HEK293 (cell line): ENCODE measurements at regions not wholly inside any gene's neighbourhood (a gene's known extent, or its start where the extent isn't known, plus 50 kb on each side); places are given as distances from the start of the nearest gene placed in this dataset.

Experiments used
- CTCF ChIA-PET: fragments of 350-600 bp; formaldehyde crosslinking; extraction: SDS; loops from one replicate; lab custom pipeline; 2021; ENCODE audit warnings: antibody characterized with exemption; lab: Yijun Ruan, JAX
- POLR2A ChIA-PET: fragments of 300-600 bp; formaldehyde crosslinking; extraction: SDS; loops from one replicate; lab custom pipeline; 2020; ENCODE audit warnings: antibody characterized with exemption, inconsistent platforms; lab: Yijun Ruan, JAX
- H3K27ac ChIP-seq: fragments of 200-500 bp; sonication (Bioruptor generic); 2 replicates; pipeline ENCODE4 v1.5.1; 2014; ENCODE audit warnings: low read depth, low read length, control low read depth, inconsistent platforms; ENCODE audit errors: extremely low read depth
- H3K36me3 ChIP-seq, 2 experiments: fragments of 200-500 bp in 1 of 2; sonication (Bioruptor generic) in 1 of 2; 1 replicate in 1 of 2; 2 replicates in 1 of 2; pipeline ENCODE4 v1.5.1; 2014 to 2017; ENCODE audit warnings: inconsistent platforms in 2 of 2, low read length in 2 of 2; ENCODE audit not compliant: control insufficient read depth in 2 of 2, insufficient read depth in 1 of 2
- H3K4me1 ChIP-seq: fragments of 200-500 bp; sonication (Bioruptor generic); 2 replicates; pipeline ENCODE4 v1.5.1; 2014; ENCODE audit warnings: mild to moderate bottlenecking, low read length, inconsistent platforms; ENCODE audit not compliant: control insufficient read depth, insufficient read depth
- H3K4me3 ChIP-seq: 2 replicates; pipeline ENCODE4 v1.5.1; 2011; ENCODE audit warnings: low read depth, mild to moderate bottlenecking, control low read depth, low read length, moderate library complexity
- H3K9me3 ChIP-seq: fragments of 200-500 bp; sonication (Bioruptor generic); 2 replicates; pipeline ENCODE4 v1.5.1; 2014; ENCODE audit warnings: low read depth, low read length, inconsistent platforms; ENCODE audit not compliant: control insufficient read depth, insufficient read depth
- FEZF1 ChIP-seq: fragments of 450-650 bp; formaldehyde crosslinking; IDR thresholded peaks from 2 replicates; pipeline ENCODE4 v1.5.1; 2016; ENCODE audit warnings: missing biosample characterization, missing genetic modification characterization
- GLI2 ChIP-seq: fragments of 450-650 bp; formaldehyde crosslinking; IDR thresholded peaks from 2 replicates; pipeline ENCODE4; 2017; ENCODE audit warnings: missing biosample characterization, missing genetic modification characterization, low read depth, borderline replicate concordance
- KLF10 ChIP-seq: fragments of 450-650 bp; IDR thresholded peaks from 2 replicates; pipeline ENCODE4 v1.5.1; 2018; ENCODE audit warnings: missing biosample characterization, mild to moderate bottlenecking, missing genetic modification characterization
- MYNN ChIP-seq: fragments of 450-650 bp; formaldehyde crosslinking; IDR thresholded peaks from 2 replicates; pipeline ENCODE4 v1.5.1; 2016; ENCODE audit warnings: missing biosample characterization, missing genetic modification characterization, borderline replicate concordance
- OSR2 ChIP-seq: fragments of 450-650 bp; formaldehyde crosslinking; IDR thresholded peaks from 2 replicates; pipeline ENCODE4 v1.5.1; 2016; ENCODE audit warnings: missing biosample characterization, missing genetic modification characterization
- SP7 ChIP-seq: fragments of 450-650 bp; formaldehyde crosslinking; IDR thresholded peaks from 2 replicates; pipeline ENCODE4 v1.5.1; 2016; ENCODE audit warnings: missing biosample characterization, missing genetic modification characterization
- ZBTB20 ChIP-seq: fragments of 450-650 bp; formaldehyde crosslinking; IDR thresholded peaks from 2 replicates; pipeline ENCODE4 v1.5.1; 2016; ENCODE audit warnings: missing biosample characterization, missing genetic modification characterization
- ZFP3 ChIP-seq: fragments of 450-650 bp; formaldehyde crosslinking; IDR thresholded peaks from 2 replicates; pipeline ENCODE4 v1.5.1; 2016; ENCODE audit warnings: low read depth, missing biosample characterization, missing genetic modification characterization
- ZNF169 ChIP-seq: fragments of 450-650 bp; formaldehyde crosslinking; IDR thresholded peaks from 2 replicates; pipeline ENCODE4 v1.5.1; 2016; ENCODE audit warnings: missing biosample characterization, missing genetic modification characterization
- ZNF221 ChIP-seq: fragments of 450-650 bp; formaldehyde crosslinking; IDR thresholded peaks from 2 replicates; pipeline ENCODE4 v1.5.1; 2017; ENCODE audit warnings: missing biosample characterization, missing genetic modification characterization, borderline replicate concordance
- ZNF350 ChIP-seq: fragments of 450-650 bp; formaldehyde crosslinking; IDR thresholded peaks from 2 replicates; pipeline ENCODE4 v1.5.0; 2017; ENCODE audit warnings: missing biosample characterization, mild to moderate bottlenecking, missing genetic modification characterization
- ZNF394 ChIP-seq: fragments of 450-650 bp; formaldehyde crosslinking; IDR thresholded peaks from 2 replicates; pipeline ENCODE4 v1.5.1; 2016; ENCODE audit warnings: missing biosample characterization, missing genetic modification characterization, mild to moderate bottlenecking, moderate library complexity, borderline replicate concordance
- ZNF544 ChIP-seq: fragments of 450-650 bp; formaldehyde crosslinking; IDR thresholded peaks from 2 replicates; pipeline ENCODE4 v1.5.0; 2017; ENCODE audit warnings: missing biosample characterization, missing genetic modification characterization
- ZNF621 ChIP-seq: fragments of 450-650 bp; formaldehyde crosslinking; IDR thresholded peaks from 2 replicates; pipeline ENCODE4 v1.5.1; 2017; ENCODE audit warnings: missing biosample characterization, missing genetic modification characterization
- ZNF664 ChIP-seq: fragments of 450-650 bp; formaldehyde crosslinking; IDR thresholded peaks from 2 replicates; pipeline ENCODE4 v1.5.1; 2016; ENCODE audit warnings: missing biosample characterization, missing genetic modification characterization
- ZNF677 ChIP-seq: fragments of 450-650 bp; IDR thresholded peaks from 2 replicates; pipeline ENCODE4 v1.5.0; 2018; ENCODE audit warnings: missing biosample characterization, mild to moderate bottlenecking, missing genetic modification characterization, moderate library complexity
- ZNF701 ChIP-seq: fragments of 450-650 bp; formaldehyde crosslinking; IDR thresholded peaks from 2 replicates; pipeline ENCODE4 v1.5.1; 2016; ENCODE audit warnings: missing biosample characterization, missing genetic modification characterization
- TF ChIP-seq, protein P1 (sequence below): fragments of 450-650 bp; formaldehyde crosslinking; IDR thresholded peaks from 2 replicates; pipeline ENCODE4; 2016; ENCODE audit warnings: missing biosample characterization, missing genetic modification characterization
- TF ChIP-seq, protein P2 (sequence below): fragments of 450-650 bp; formaldehyde crosslinking; conservative IDR thresholded peaks from 2 replicates; pipeline ENCODE4 v1.5.1; 2016; ENCODE audit warnings: low read depth, missing biosample characterization, missing genetic modification characterization
- TF ChIP-seq, protein P3 (sequence below): fragments of 450-650 bp; formaldehyde crosslinking; IDR thresholded peaks from 2 replicates; pipeline ENCODE4 v1.5.1; 2016; ENCODE audit warnings: missing biosample characterization, missing genetic modification characterization

DNA sequence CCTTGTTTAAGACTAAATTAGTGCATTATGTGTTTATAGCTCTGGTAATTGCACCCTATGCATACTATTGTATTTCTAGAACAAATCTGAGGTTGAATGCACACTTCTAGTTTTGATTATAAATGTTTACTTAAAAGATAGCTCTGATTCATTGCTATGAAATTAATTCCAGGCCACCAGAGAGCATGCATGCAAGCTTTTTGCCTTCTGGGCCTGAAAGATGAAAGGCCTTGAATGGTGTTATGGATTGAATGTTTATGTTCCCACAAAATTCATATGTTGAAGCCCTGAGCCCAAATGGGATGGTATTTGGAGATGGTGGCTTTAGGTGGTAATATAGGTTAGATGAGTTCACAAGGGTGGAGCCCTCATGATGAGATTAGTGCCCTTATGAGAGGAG lies 695.0 kb upstream of the MAP3K7 start:
- TF ChIP-seq ZNF544 (tag by site-specific recombination) (no peak), MYNN (tag by site-specific recombination) (no peak), ZNF169 (tag by site-specific recombination) (no peak), ZNF701 (no peak), ZNF677 (tag by site-specific recombination) (no peak), ZFP3 (tag by site-specific recombination) (no peak)

DNA sequence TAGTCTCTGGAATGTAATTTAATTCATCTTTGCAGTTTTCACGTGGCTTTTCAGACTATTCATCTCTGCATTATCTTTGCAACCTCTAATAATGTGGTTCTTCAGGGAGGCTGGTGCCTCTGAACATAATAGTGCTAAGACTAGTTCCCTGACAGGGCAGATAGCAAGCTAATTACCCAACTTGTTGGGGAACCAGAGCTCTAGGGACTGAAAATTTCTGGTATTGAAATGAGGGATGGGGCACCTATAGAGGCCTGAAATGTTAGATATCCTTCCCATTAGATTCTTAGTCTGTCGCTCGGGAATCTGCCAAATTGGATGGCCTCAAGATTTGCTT lies 693.6 kb upstream of the MAP3K7 start:
- no peak overlapping the region for H3K27ac ChIP-seq
- no peaks in the 10 kb centered on the region for H3K4me1 ChIP-seq
- H3K4me3 ChIP-seq, result no peak overlapping the region
- ChIA-PET CTCF (no interaction called here), POLR2A (no interaction called here)
- no peaks in the 10 kb centered on the region for H3K9me3 ChIP-seq
- TF ChIP-seq, protein P1, sequence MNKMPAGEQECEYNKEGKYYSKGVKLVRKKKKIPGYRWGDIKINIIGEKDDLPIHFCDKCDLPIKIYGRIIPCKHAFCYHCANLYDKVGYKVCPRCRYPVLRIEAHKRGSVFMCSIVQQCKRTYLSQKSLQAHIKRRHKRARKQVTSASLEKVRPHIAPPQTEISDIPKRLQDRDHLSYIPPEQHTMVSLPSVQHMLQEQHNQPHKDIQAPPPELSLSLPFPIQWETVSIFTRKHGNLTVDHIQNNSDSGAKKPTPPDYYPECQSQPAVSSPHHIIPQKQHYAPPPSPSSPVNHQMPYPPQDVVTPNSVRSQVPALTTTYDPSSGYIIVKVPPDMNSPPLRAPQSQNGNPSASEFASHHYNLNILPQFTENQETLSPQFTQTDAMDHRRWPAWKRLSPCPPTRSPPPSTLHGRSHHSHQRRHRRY (tag by site-specific recombination), result no peak
- TF ChIP-seq ZNF664 (tag by site-specific recombination) (no peak), FEZF1 (no peak), OSR2 (tag by site-specific recombination) (no peak), SP7 (no peak), GLI2 (tag by site-specific recombination) (no peak), KLF10 (tag by site-specific recombination) (no peak)
- TF ChIP-seq, protein P2, sequence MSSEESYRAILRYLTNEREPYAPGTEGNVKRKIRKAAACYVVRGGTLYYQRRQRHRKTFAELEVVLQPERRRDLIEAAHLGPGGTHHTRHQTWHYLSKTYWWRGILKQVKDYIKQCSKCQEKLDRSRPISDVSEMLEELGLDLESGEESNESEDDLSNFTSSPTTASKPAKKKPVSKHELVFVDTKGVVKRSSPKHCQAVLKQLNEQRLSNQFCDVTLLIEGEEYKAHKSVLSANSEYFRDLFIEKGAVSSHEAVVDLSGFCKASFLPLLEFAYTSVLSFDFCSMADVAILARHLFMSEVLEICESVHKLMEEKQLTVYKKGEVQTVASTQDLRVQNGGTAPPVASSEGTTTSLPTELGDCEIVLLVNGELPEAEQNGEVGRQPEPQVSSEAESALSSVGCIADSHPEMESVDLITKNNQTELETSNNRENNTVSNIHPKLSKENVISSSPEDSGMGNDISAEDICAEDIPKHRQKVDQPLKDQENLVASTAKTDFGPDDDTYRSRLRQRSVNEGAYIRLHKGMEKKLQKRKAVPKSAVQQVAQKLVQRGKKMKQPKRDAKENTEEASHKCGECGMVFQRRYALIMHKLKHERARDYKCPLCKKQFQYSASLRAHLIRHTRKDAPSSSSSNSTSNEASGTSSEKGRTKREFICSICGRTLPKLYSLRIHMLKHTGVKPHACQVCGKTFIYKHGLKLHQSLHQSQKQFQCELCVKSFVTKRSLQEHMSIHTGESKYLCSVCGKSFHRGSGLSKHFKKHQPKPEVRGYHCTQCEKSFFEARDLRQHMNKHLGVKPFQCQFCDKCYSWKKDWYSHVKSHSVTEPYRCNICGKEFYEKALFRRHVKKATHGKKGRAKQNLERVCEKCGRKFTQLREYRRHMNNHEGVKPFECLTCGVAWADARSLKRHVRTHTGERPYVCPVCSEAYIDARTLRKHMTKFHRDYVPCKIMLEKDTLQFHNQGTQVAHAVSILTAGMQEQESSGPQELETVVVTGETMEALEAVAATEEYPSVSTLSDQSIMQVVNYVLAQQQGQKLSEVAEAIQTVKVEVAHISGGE (tag by site-specific recombination), result no peak
- H3K36me3 ChIP-seq, result no peaks in the 10 kb centered on the region

More for the DNA sequence above, 695.0 kb upstream of the MAP3K7 start:
- ChIA-PET CTCF (interaction anchor here (1.1 kb wide), 1 partner anchor 436 kb away, joined by 3 read pairs; no protein-coding TSS in a partner anchor), POLR2A (no interaction called here)
- Histone ChIP-seq H3K36me3 (no peaks in the 10 kb centered on the region), H3K27ac (no peak overlapping the region), H3K9me3 (no peaks in the 10 kb centered on the region), H3K4me1 (no peaks in the 10 kb centered on the region), H3K4me3 (no peak overlapping the region)

DNA sequence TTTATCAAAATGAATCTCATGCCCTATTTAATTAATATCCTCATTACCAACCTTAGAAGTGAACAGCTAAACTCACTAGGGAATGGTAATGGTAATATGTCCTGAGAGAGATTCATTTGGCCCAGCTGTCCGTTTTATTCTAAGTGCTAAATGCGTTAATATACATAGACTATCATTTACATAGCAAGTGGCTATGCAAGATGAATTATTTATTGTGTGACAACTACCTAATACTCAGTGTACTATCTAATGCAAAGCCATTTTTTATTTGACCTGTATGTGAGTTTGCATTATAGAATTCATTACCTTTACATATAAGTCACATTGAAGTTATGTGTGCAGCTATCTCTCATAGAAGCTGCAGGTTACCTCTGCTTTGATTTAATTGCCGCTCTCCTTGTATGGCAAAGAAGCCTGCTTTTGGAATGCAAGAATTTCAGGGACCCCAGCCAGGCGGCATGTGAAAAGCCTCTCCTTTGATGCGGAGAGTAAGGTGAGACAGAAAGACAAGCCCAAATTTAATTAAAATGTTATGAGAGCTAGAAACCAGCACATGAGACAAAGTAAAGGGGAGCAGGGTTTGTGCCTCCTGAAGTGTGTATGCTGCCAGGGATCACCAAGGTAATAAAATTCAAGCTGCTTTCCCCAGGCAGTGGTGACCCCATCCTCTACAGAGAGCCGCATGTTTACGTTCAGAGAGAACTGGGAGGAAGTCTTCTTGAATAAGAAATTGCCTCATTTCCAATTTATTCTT lies 693.0 kb upstream of the MAP3K7 start:
- CTCF ChIA-PET, result interaction anchor here (0.7 to 2.4 kb wide), 3 partner anchors 48 to 294 kb away, joined by 3 to 5 read pairs (median 3); no protein-coding TSS in a partner anchor
- POLR2A ChIA-PET, result no interaction called here
- no peaks in the 10 kb centered on the region for H3K4me1 ChIP-seq
- no peak for TF ChIP-seq ZNF221
- TF ChIP-seq ZNF350 (tag by site-specific recombination), result no peak
- no peak for TF ChIP-seq ZBTB20 (tag by site-specific recombination)
- TF ChIP-seq ZNF394 (tag by site-specific recombination), result no peak
- no peak for TF ChIP-seq ZNF621
- TF ChIP-seq, protein P3, sequence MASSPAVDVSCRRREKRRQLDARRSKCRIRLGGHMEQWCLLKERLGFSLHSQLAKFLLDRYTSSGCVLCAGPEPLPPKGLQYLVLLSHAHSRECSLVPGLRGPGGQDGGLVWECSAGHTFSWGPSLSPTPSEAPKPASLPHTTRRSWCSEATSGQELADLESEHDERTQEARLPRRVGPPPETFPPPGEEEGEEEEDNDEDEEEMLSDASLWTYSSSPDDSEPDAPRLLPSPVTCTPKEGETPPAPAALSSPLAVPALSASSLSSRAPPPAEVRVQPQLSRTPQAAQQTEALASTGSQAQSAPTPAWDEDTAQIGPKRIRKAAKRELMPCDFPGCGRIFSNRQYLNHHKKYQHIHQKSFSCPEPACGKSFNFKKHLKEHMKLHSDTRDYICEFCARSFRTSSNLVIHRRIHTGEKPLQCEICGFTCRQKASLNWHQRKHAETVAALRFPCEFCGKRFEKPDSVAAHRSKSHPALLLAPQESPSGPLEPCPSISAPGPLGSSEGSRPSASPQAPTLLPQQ, result no peak
- no peak overlapping the region for H3K27ac ChIP-seq
- H3K4me3 ChIP-seq, result no peak overlapping the region
- H3K9me3 ChIP-seq, result no peaks in the 10 kb centered on the region
- no peaks in the 10 kb centered on the region for H3K36me3 ChIP-seq
